CD14-positive monocyte (primary cell): ENCODE measurements at regions not wholly inside any gene's neighbourhood (a gene's known extent, or its start where the extent isn't known, plus 50 kb on each side); places are given as distances from the start of the nearest gene placed in this dataset.

Experiments
- DNase-seq, 3 donors: peaks; one replicate each; pipeline ENCODE4 v3.0.0-alpha.2; 2011 to 2022
- H2AFZ ChIP-seq: 2 replicates; pipeline ENCODE4 v1.6.0; 2012; ENCODE audit warnings: mild to moderate bottlenecking, low read depth, low read length, inconsistent platforms; ENCODE audit not compliant: insufficient read depth, poor library complexity, severe bottlenecking
- H3K27ac ChIP-seq, 2 donors: 1 replicate in 1 of 2; 2 replicates in 1 of 2; pipeline ENCODE4 v1.5.1; 2012 to 2013; ENCODE audit warnings: low read length in 2 of 2, control low read depth in 1 of 2, inconsistent platforms in 1 of 2, low read depth in 1 of 2, mild to moderate bottlenecking in 1 of 2
- H3K27me3 ChIP-seq, 2 donors: one replicate each; pipeline versions ENCODE4 v1.6.0 to v1.6.1; 2011 to 2013; ENCODE audit warnings: low read length in 2 of 2; ENCODE audit not compliant: control insufficient read depth in 2 of 2, insufficient read depth in 2 of 2
- H3K36me3 ChIP-seq, 2 donors: replicated peaks in 1 of 2; 1 replicate in 1 of 2; 2 replicates in 1 of 2; pipeline versions ENCODE4 v1.5.1 to v1.6.1; 2012 to 2013; ENCODE audit warnings: low read length in 2 of 2, control low read depth in 1 of 2, inconsistent platforms in 1 of 2, mild to moderate bottlenecking in 1 of 2; ENCODE audit not compliant: insufficient read depth in 2 of 2, control insufficient read depth in 1 of 2
- H3K4me1 ChIP-seq, 2 donors: 1 replicate in 1 of 2; 2 replicates in 1 of 2; pipeline versions ENCODE4 v1.5.1 to v1.6.1; 2012 to 2013; ENCODE audit warnings: low read length in 2 of 2, control low read depth in 1 of 2, inconsistent platforms in 1 of 2, mild to moderate bottlenecking in 1 of 2, moderate library complexity in 1 of 2; ENCODE audit not compliant: insufficient read depth in 2 of 2, control insufficient read depth in 1 of 2
- H3K4me2 ChIP-seq: replicated peaks from 2 replicates; pipeline ENCODE3; 2012; ENCODE audit warnings: low read length, moderate library complexity, mild to moderate bottlenecking; ENCODE audit not compliant: poor library complexity, severe bottlenecking; ENCODE audit errors: extremely low read depth
- H3K4me3 ChIP-seq, 3 experiments: fragments of 200-600 bp in 1 of 3; sonication (generic) in 1 of 3; replicated peaks in 1 of 3; 1 replicate in 2 of 3; 2 replicates in 1 of 3; pipeline ENCODE4 v1.5.1; 2011 to 2013; ENCODE audit warnings: low read length in 3 of 3, mild to moderate bottlenecking in 3 of 3, control low read depth in 2 of 3, low read depth in 2 of 3, inconsistent platforms in 1 of 3, moderate library complexity in 1 of 3
- H3K79me2 ChIP-seq: 2 replicates; pipeline ENCODE4 v1.6.0; 2012; ENCODE audit warnings: mild to moderate bottlenecking, control low read depth, inconsistent platforms, low read length, moderate library complexity; ENCODE audit not compliant: insufficient read depth
- H3K9ac ChIP-seq: 2 replicates; pipeline ENCODE4 v1.6.0; 2017; ENCODE audit warnings: low read length, mild to moderate bottlenecking; ENCODE audit not compliant: insufficient read depth, poor library complexity, severe bottlenecking
- H3K9me3 ChIP-seq, 2 donors: replicated peaks in 1 of 2; 1 replicate in 1 of 2; 2 replicates in 1 of 2; pipeline versions ENCODE4 v1.5.1 to v1.6.1; 2012 to 2013; ENCODE audit warnings: low read length in 2 of 2, control low read depth in 1 of 2; ENCODE audit not compliant: control insufficient read depth in 1 of 2, insufficient read depth in 1 of 2
- H4K20me1 ChIP-seq: 2 replicates; pipeline ENCODE4 v1.6.0; 2012; ENCODE audit warnings: mild to moderate bottlenecking, low read length, control low read depth, moderate library complexity; ENCODE audit not compliant: insufficient read depth
- H3K27ac Mint-ChIP-seq, 7 donors: one replicate each; pipeline ENCODE4 v1.8.0; 2020; ENCODE audit warnings: mild to moderate bottlenecking in 7 of 7, mixed read lengths in 7 of 7, moderate library complexity in 6 of 7, inconsistent platforms in 2 of 7
- H3K27me3 Mint-ChIP-seq, 3 donors: one replicate each; pipeline ENCODE4 v1.8.0; 2021 to 2022; ENCODE audit warnings: low read depth in 3 of 3, mild to moderate bottlenecking in 3 of 3, mixed read lengths in 3 of 3, moderate library complexity in 3 of 3, inconsistent platforms in 1 of 3
- H3K36me3 Mint-ChIP-seq, 2 donors: one replicate each; pipeline ENCODE4 v1.8.0; 2020; ENCODE audit warnings: mixed read lengths in 2 of 2, inconsistent platforms in 1 of 2, mild to moderate bottlenecking in 1 of 2
- H3K4me1 Mint-ChIP-seq: one replicate; pipeline ENCODE4 v1.8.0; 2020; ENCODE audit warnings: mild to moderate bottlenecking, mixed read lengths
- H3K4me3 Mint-ChIP-seq, 2 donors: one replicate each; pipeline ENCODE4 v1.8.0; 2020; ENCODE audit warnings: mild to moderate bottlenecking in 2 of 2, mixed read lengths in 2 of 2, moderate library complexity in 1 of 2
- H3K9me3 Mint-ChIP-seq, 7 donors: one replicate each; pipeline ENCODE4 v1.8.0; 2020 to 2022; ENCODE audit warnings: mixed read lengths in 7 of 7, mild to moderate bottlenecking in 6 of 7, moderate library complexity in 6 of 7, inconsistent platforms in 2 of 7
- WGBS: methylation state at CpG from one replicate; pipeline ENCODE4 v1.1.5; 2013; ENCODE audit warnings: missing lambda C conversion rate; ENCODE audit not compliant: insufficient coverage; 5-methylcytosine and 5-hydroxymethylcytosine counted together
- intact Hi-C, 2 donors: fragments of 100-400 bp; cut with micrococcal nuclease; formaldehyde crosslinking; loops; one replicate each; pipeline versions ENCODE4 v1.15.0 to v1.15.1; 2023
- TF ChIP-seq, protein P1 (sequence below): fragments of 200-600 bp; IDR thresholded peaks from one replicate; pipeline ENCODE4 v1.8.0; 2022; ENCODE audit warnings: antibody characterized with exemption, mild to moderate bottlenecking

DNA sequence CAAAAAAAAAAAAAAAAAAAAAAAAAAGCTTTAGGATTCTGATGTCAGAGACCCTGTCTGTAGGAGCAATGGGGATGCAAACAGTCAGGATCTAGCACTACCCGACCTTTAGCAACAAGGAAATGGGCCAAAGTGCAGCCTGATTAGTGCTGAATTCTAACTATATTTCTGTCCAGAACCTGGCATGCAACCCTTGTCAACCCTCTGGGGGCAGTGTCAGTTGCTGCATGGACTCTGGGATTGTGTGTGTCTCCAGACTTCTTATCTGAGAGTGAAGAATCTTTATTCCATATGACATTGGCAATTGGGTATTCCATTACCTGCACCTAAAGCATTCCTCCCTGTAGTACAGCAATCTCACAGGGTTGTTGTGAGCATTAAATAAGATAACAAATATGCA, 120.3 kb upstream of the CRHR1 start:
- WGBS = no CpG with 5 or more reads among the region's 1 CpG

DNA sequence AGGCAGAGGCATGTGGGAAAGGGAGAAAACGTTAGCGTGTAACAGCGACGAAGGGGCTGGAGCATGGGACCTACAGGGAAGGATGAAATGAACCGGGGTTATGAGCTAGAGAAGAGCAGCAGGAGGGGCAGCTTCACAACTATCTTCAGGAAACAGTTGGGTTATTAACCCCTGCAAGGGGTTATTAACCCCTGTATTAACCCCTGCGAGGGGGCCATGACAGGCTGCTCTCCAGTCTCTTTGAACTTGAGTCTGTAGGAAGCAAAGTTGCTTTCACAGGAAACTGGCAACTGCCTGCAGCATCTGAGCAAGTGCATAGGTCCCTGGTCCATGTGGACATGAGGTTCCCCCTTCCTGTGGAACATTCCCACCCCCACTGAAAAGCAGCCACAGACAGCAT, 119.2 kb upstream of the CRHR1 start:
- no peak overlapping the region for H3K4me2 ChIP-seq
- Mint-ChIP-seq H3K27me3 (peaks cover 14 to 19% (median 16%) of the 10 kb centered on the region in 3 donors), H3K9me3 (peaks cover 0 to 4% (median 2%) of the 10 kb centered on the region in 7 donors), H3K4me3 (no peak overlapping the region), H3K4me1 (no peaks in the 10 kb centered on the region), H3K36me3 (no peaks in the 10 kb centered on the region), H3K27ac (peak overlapping the region in 1 of 7 donors; percentile 56)
- H2AFZ ChIP-seq = no peak overlapping the region
- H3K79me2 ChIP-seq = no peaks in the 10 kb centered on the region
- no peak overlapping the region for H3K27ac ChIP-seq
- no peaks in the 10 kb centered on the region for H3K4me1 ChIP-seq
- intact Hi-C loops = no loop called here
- H3K9ac ChIP-seq = no peak overlapping the region
- TF ChIP-seq, protein P1, sequence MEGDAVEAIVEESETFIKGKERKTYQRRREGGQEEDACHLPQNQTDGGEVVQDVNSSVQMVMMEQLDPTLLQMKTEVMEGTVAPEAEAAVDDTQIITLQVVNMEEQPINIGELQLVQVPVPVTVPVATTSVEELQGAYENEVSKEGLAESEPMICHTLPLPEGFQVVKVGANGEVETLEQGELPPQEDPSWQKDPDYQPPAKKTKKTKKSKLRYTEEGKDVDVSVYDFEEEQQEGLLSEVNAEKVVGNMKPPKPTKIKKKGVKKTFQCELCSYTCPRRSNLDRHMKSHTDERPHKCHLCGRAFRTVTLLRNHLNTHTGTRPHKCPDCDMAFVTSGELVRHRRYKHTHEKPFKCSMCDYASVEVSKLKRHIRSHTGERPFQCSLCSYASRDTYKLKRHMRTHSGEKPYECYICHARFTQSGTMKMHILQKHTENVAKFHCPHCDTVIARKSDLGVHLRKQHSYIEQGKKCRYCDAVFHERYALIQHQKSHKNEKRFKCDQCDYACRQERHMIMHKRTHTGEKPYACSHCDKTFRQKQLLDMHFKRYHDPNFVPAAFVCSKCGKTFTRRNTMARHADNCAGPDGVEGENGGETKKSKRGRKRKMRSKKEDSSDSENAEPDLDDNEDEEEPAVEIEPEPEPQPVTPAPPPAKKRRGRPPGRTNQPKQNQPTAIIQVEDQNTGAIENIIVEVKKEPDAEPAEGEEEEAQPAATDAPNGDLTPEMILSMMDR = no peak
- WGBS = 24% methylated on average over 5 of the region's 6 CpGs
- no peaks in the 10 kb centered on the region for H3K27me3 ChIP-seq
- no peak overlapping the region for H3K4me3 ChIP-seq
- no peaks in the 10 kb centered on the region for H4K20me1 ChIP-seq
- DNase-seq = no peak
- no peaks in the 10 kb centered on the region for H3K9me3 ChIP-seq
- no peaks in the 10 kb centered on the region for H3K36me3 ChIP-seq

More for the DNA sequence above, 120.3 kb upstream of the CRHR1 start:
- Mint-ChIP-seq H3K27ac (no peak overlapping the region), H3K4me3 (no peak overlapping the region), H3K27me3 (peaks cover 12 to 19% (median 16%) of the 10 kb centered on the region in 3 donors), H3K9me3 (peaks cover 0 to 4% (median 2%) of the 10 kb centered on the region in 7 donors), H3K36me3 (no peaks in the 10 kb centered on the region), H3K4me1 (no peaks in the 10 kb centered on the region)
- no peak for DNase-seq
- Histone ChIP-seq H3K4me1 (no peaks in the 10 kb centered on the region), H3K9ac (no peak overlapping the region), H3K36me3 (no peaks in the 10 kb centered on the region), H3K4me2 (no peak overlapping the region), H3K9me3 (no peaks in the 10 kb centered on the region), H3K4me3 (no peak overlapping the region), H4K20me1 (no peaks in the 10 kb centered on the region), H3K27me3 (no peaks in the 10 kb centered on the region), H3K27ac (no peak overlapping the region), H3K79me2 (no peaks in the 10 kb centered on the region), H2AFZ (no peak overlapping the region)
- intact Hi-C loops = no loop called here
- TF ChIP-seq, protein P1 = no peak
